HepG2 (cell line): ENCODE measurements at regions not wholly inside any gene's neighbourhood (a gene's known extent, or its start where the extent isn't known, plus 50 kb on each side); places are given as distances from the start of the nearest gene placed in this dataset.

Source experiments
- ATAC-seq: fragments of 200-7000 bp; cut with Tn5 transposase; 3 replicates; pipeline ENCODE4 v1.9.1; 2020; ENCODE audit warnings: mild to moderate bottlenecking, moderate library complexity
- BruUV-seq: library from RNA; stranded (reverse); fragments of 400-500 nt; replicated peaks from 2 replicates; lab custom pipeline; 2021; lab: Mats Ljungman, UMichigan
- CTCF ChIA-PET: fragments of 300-600 bp; formaldehyde crosslinking; extraction: SDS; loops from one replicate; lab custom pipeline; 2021; ENCODE audit warnings: low total read pairs, inconsistent platforms, low intra/inter-chr PET ratio; lab: Yijun Ruan, JAX
- POLR2A ChIA-PET: fragments of 350-600 bp; sonication (Branson Sonifier 250); formaldehyde crosslinking; loops from one replicate; lab custom pipeline; 2020; ENCODE audit warnings: antibody characterized with exemption, inconsistent platforms; lab: Yijun Ruan, JAX
- DNase-seq: peaks from one replicate; pipeline ENCODE4 v3.0.0-alpha.2; 2015; ENCODE audit warnings: low spot score
- FAIRE-seq: peaks from 3 replicates; lab custom pipeline; 2011; peaks lifted over from hg19 to GRCh38; lab: Jason Lieb, UNC
- H2AFZ ChIP-seq: one replicate; pipeline ENCODE4 v1.6.1; 2011; ENCODE audit warnings: low read length, inconsistent platforms
- H3K27ac ChIP-seq: fragments of 300-600 bp; 3 replicates; pipeline ENCODE4 v1.8.0; 2011; ENCODE audit warnings: mixed run types, mild to moderate bottlenecking, mixed read lengths, low read length, inconsistent platforms; ENCODE audit not compliant: insufficient read depth; ENCODE audit errors: extremely low read length
- H3K27me3 ChIP-seq, 2 experiments: fragments of 200-600 bp in 1 of 2; 2 replicates in 1 of 2; 3 replicates in 1 of 2; pipeline versions ENCODE4 v1.6.0 to v1.8.0; 2011; ENCODE audit warnings: low read length in 2 of 2, mild to moderate bottlenecking in 2 of 2, moderate library complexity in 2 of 2, inconsistent platforms in 1 of 2; ENCODE audit not compliant: insufficient read depth in 2 of 2, control insufficient read depth in 1 of 2
- H3K36me3 ChIP-seq, 2 experiments: fragments of 200-600 bp in 1 of 2; replicated peaks in 1 of 2; 2 replicates in 1 of 2; 3 replicates in 1 of 2; pipeline versions ENCODE4 v1.5.1 to v1.8.0; 2011; ENCODE audit warnings: low read length in 2 of 2, inconsistent platforms in 1 of 2; ENCODE audit not compliant: insufficient read depth in 2 of 2, control insufficient read depth in 1 of 2
- H3K4me1 ChIP-seq: 2 replicates; pipeline ENCODE4 v1.5.1; 2012; ENCODE audit warnings: low read length, inconsistent platforms; ENCODE audit not compliant: insufficient read depth
- H3K4me2 ChIP-seq: 2 replicates; pipeline ENCODE4 v1.6.0; 2011; ENCODE audit warnings: low read depth, low read length, inconsistent platforms
- H3K4me3 ChIP-seq, 3 experiments: fragments of 200-600 bp in 1 of 3; sonication (generic), shearing (Covaris generic) in 1 of 3; replicated peaks in 1 of 3; 2 replicates each; pipeline ENCODE4 v1.5.1; 2011 to 2016; ENCODE audit warnings: low read length in 3 of 3, inconsistent platforms in 2 of 3, low read depth in 2 of 3, mild to moderate bottlenecking in 2 of 3, control low read depth in 1 of 3, mixed read lengths in 1 of 3; ENCODE audit not compliant: insufficient read depth in 1 of 3
- H3K79me2 ChIP-seq: one replicate; pipeline ENCODE4 v1.6.1; 2011; ENCODE audit warnings: low read length, inconsistent platforms; ENCODE audit not compliant: insufficient read depth
- H3K9ac ChIP-seq: 2 replicates; pipeline ENCODE4 v1.6.0; 2011; ENCODE audit warnings: mild to moderate bottlenecking, low read depth, low read length, inconsistent platforms; ENCODE audit not compliant: insufficient read depth
- H3K9me3 ChIP-seq: 2 replicates; pipeline ENCODE4 v1.5.1; 2012; ENCODE audit warnings: mild to moderate bottlenecking, low read length
- H4K20me1 ChIP-seq: 2 replicates; pipeline ENCODE4 v1.6.0; 2011; ENCODE audit warnings: inconsistent platforms, mild to moderate bottlenecking, low read length, moderate library complexity; ENCODE audit not compliant: insufficient read depth
- AGO2 ChIP-seq: fragments of 200-400 bp; formaldehyde crosslinking; optimal IDR thresholded peaks from 2 replicates; pipeline ENCODE3; 2017; ENCODE audit warnings: mild to moderate bottlenecking, low read depth, low read length, moderate library complexity
- BRCA1 ChIP-seq: sonication (generic); formaldehyde crosslinking; IDR thresholded peaks from 2 replicates; pipeline ENCODE4 v1.4.0; 2020; ENCODE audit warnings: missing genetic modification reagents
- FOXA3 ChIP-seq: IDR thresholded peaks from 2 replicates; pipeline ENCODE4 v1.6.1; 2016; ENCODE audit warnings: missing genetic modification reagents, missing compliant biosample characterization
- GLI4 ChIP-seq: sonication (generic); formaldehyde crosslinking; IDR thresholded peaks from 2 replicates; pipeline ENCODE4 v1.5.1; 2020; ENCODE audit warnings: missing genetic modification reagents, mild to moderate bottlenecking, moderate library complexity, borderline replicate concordance
- NFYB ChIP-seq: sonication (generic); formaldehyde crosslinking; IDR thresholded peaks from 2 replicates; pipeline ENCODE4 v1.4.0; 2020; ENCODE audit warnings: missing genetic modification reagents
- PAF1 ChIP-seq: IDR thresholded peaks from 2 replicates; pipeline ENCODE4 v1.6.1; 2016; ENCODE audit warnings: missing genetic modification reagents, missing compliant biosample characterization
- RFX5 ChIP-seq: IDR thresholded peaks from 2 replicates; pipeline ENCODE4 v1.6.1; 2011; ENCODE audit warnings: low read depth, low read length, improper control_type of control experiment
- TAF15 ChIP-seq: fragments of 200-400 bp; formaldehyde crosslinking; IDR thresholded peaks from one replicate; pipeline ENCODE4 v1.6.1; 2018; ENCODE audit warnings: mild to moderate bottlenecking, low read depth, low read length; ENCODE audit not compliant: poor library complexity, severe bottlenecking
- ZBTB25 ChIP-seq: IDR thresholded peaks from 2 replicates; pipeline ENCODE4 v1.6.1; 2018; ENCODE audit warnings: missing genetic modification reagents
- ZBTB3 ChIP-seq: sonication (generic); formaldehyde crosslinking; IDR thresholded peaks from 2 replicates; pipeline ENCODE4 v1.4.0; 2020; ENCODE audit warnings: low read depth, mild to moderate bottlenecking, moderate library complexity, missing genetic modification reagents, borderline replicate concordance
- ZIK1 ChIP-seq: sonication (generic); formaldehyde crosslinking; IDR thresholded peaks from 2 replicates; pipeline ENCODE4 v1.5.0; 2020; ENCODE audit warnings: mild to moderate bottlenecking, low read depth, missing genetic modification reagents, borderline replicate concordance
- ZNF101 ChIP-seq: sonication (generic); formaldehyde crosslinking; IDR thresholded peaks from 2 replicates; pipeline ENCODE4 v1.4.0; 2020; ENCODE audit warnings: mild to moderate bottlenecking, low read depth, missing genetic modification reagents, borderline replicate concordance
- ZNF232 ChIP-seq: sonication (generic); formaldehyde crosslinking; IDR thresholded peaks from 2 replicates; pipeline ENCODE4 v1.4.0; 2020; ENCODE audit warnings: missing genetic modification reagents, borderline replicate concordance
- ZNF292 ChIP-seq: sonication (generic); formaldehyde crosslinking; IDR thresholded peaks from 2 replicates; pipeline ENCODE4 v1.8.1; 2022; ENCODE audit warnings: mild to moderate bottlenecking, low read depth, missing genetic modification reagents, borderline replicate concordance
- ZNF451 ChIP-seq: sonication (generic); formaldehyde crosslinking; IDR thresholded peaks from 2 replicates; pipeline ENCODE4 v1.5.0; 2020; ENCODE audit warnings: mild to moderate bottlenecking, missing genetic modification reagents
- WGBS: methylation state at CpG from one replicate; pipeline ENCODE4 v1.1.6; 2017; ENCODE audit warnings: low lambda C conversion rate; 5-methylcytosine and 5-hydroxymethylcytosine counted together
- in situ Hi-C: cut with HindIII; loops from 2 replicates; pipeline ENCODE4 v1.10.0; 2017; ENCODE audit warnings: low pct_unique_long_range_greater_than_20kb; ENCODE audit not compliant: extremely low pct_ligation_motif_present
- intact Hi-C: fragments of 100-400 bp; cut with micrococcal nuclease; formaldehyde crosslinking; loops from one replicate; pipeline ENCODE4 v1.10.0; 2022; ENCODE audit not compliant: unreplicated experiment
- TF ChIP-seq, protein P1 (sequence below): sonication (generic); formaldehyde crosslinking; IDR thresholded peaks from 2 replicates; pipeline ENCODE4 v1.4.0; 2020; ENCODE audit warnings: missing genetic modification reagents, borderline replicate concordance
- TF ChIP-seq, protein P2 (sequence below): sonication (generic); formaldehyde crosslinking; IDR thresholded peaks from 2 replicates; pipeline ENCODE4 v1.4.0; 2020; ENCODE audit warnings: missing genetic modification reagents, borderline replicate concordance

DNA sequence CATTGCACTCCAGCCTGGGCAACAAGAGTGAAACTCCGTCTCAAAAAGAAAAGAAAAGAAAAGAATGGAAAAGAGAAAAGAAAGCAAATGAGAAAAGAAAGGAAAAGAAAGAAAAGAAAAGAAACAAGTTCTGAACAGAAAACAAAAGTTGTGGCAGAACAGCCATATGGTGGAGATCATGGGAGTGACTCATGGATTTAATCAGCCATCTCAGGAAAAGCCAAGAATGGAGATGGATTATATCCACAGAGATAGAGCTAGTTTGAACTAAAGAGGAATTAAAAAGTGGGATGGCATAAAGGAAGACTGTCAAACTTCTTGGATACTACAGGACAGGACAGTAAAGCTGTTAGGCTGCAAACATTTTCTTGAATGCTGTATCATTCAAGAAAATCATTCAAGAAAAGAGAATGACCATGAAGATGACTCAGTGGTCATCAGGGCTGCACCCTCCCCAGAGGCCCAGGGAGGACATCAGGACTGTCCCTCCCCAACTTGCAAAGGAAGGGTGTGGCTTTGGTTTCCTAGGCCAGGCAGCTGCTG is 120.6 kb downstream of the USP22 start:
- no peak for ATAC-seq
- Histone ChIP-seq H3K4me2 (no peak overlapping the region), H3K4me3 (no peak overlapping the region), H3K9ac (no peak overlapping the region), H3K4me1 (no peaks in the 10 kb centered on the region), H2AFZ (no peak overlapping the region), H4K20me1 (no peaks in the 10 kb centered on the region), H3K9me3 (no peaks in the 10 kb centered on the region), H3K36me3 (no peaks in the 10 kb centered on the region), H3K79me2 (peaks cover 40% of the 10 kb centered on the region), H3K27me3 (no peaks in the 10 kb centered on the region; a peak in 1 of 5 replicates), H3K27ac (no peak overlapping the region)
- in situ Hi-C loops, result no loop called here
- BruUV-seq, result no TSS peak
- ChIA-PET POLR2A (no interaction called here), CTCF (no interaction called here)
- no peak for FAIRE-seq
- TF ChIP-seq, protein P1, sequence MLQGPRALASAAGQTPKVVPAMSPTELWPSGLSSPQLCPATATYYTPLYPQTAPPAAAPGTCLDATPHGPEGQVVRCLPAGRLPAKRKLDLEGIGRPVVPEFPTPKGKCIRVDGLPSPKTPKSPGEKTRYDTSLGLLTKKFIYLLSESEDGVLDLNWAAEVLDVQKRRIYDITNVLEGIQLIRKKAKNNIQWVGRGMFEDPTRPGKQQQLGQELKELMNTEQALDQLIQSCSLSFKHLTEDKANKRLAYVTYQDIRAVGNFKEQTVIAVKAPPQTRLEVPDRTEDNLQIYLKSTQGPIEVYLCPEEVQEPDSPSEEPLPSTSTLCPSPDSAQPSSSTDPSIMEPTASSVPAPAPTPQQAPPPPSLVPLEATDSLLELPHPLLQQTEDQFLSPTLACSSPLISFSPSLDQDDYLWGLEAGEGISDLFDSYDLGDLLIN, result no peak
- TF ChIP-seq, protein P2, sequence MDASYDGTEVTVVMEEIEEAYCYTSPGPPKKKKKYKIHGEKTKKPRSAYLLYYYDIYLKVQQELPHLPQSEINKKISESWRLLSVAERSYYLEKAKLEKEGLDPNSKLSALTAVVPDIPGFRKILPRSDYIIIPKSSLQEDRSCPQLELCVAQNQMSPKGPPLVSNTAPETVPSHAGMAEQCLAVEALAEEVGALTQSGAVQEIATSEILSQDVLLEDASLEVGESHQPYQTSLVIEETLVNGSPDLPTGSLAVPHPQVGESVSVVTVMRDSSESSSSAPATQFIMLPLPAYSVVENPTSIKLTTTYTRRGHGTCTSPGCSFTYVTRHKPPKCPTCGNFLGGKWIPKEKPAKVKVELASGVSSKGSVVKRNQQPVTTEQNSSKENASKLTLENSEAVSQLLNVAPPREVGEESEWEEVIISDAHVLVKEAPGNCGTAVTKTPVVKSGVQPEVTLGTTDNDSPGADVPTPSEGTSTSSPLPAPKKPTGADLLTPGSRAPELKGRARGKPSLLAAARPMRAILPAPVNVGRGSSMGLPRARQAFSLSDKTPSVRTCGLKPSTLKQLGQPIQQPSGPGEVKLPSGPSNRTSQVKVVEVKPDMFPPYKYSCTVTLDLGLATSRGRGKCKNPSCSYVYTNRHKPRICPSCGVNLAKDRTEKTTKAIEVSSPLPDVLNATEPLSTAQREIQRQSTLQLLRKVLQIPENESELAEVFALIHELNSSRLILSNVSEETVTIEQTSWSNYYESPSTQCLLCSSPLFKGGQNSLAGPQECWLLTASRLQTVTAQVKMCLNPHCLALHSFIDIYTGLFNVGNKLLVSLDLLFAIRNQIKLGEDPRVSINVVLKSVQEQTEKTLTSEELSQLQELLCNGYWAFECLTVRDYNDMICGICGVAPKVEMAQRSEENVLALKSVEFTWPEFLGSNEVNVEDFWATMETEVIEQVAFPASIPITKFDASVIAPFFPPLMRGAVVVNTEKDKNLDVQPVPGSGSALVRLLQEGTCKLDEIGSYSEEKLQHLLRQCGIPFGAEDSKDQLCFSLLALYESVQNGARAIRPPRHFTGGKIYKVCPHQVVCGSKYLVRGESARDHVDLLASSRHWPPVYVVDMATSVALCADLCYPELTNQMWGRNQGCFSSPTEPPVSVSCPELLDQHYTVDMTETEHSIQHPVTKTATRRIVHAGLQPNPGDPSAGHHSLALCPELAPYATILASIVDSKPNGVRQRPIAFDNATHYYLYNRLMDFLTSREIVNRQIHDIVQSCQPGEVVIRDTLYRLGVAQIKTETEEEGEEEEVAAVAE (CRISPR knock-in tag), result no peak
- TF ChIP-seq ZNF451 (CRISPR knock-in tag), result no peak
- TF ChIP-seq ZNF292 (CRISPR knock-in tag), result no peak
- TF ChIP-seq GLI4, result no peak
- no peak for TF ChIP-seq TAF15
- TF ChIP-seq BRCA1 (CRISPR knock-in tag), result no peak
- no peak for TF ChIP-seq ZBTB3
- TF ChIP-seq NFYB (CRISPR knock-in tag), result no peak
- TF ChIP-seq RFX5, result no peak
- no peak for TF ChIP-seq ZIK1 (CRISPR knock-in tag)
- TF ChIP-seq FOXA3 (CRISPR knock-in tag), result no peak
- TF ChIP-seq ZNF232 (CRISPR knock-in tag), result no peak
- no peak for TF ChIP-seq PAF1 (CRISPR knock-in tag)
- no peak for TF ChIP-seq ZNF101
- TF ChIP-seq AGO2, result no peak
- no peak for TF ChIP-seq ZBTB25 (CRISPR knock-in tag)
- WGBS, result 54% methylated on average over 1 of the region's 1 CpG
- intact Hi-C loops, result no loop called here
- DNase-seq, result no peak
